ENCODE measurements at regions not wholly inside any gene's neighbourhood (a gene's known extent, or its start where the extent isn't known, plus 50 kb on each side); places are given as distances from the start of the nearest gene placed in this dataset.

DNA sequence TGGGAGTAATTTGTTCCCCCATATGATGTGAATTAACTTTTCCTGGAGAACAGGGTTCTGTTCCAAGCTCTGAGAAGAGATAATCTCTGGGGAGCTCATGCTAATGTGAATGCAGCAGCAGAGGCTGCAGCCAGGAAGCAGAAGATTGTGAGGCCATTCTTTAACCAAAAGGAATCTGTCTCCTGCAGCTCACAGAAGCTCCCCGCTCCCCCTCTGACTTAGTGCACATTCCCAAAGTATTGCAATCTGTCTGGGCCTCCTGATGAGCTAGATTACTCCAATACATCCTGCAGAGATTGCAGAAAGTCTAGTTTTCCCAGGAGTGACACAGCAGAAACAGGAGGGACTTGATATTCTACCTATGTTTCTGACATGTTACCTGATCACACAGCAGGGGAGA, 420.6 kb upstream of the FAT3 start:
- no peak for DNase-seq (ENCODE audit: low read depth)
- no peak for TF ChIP-seq CTCF (IDR thresholded peaks at IDR 0.05; ENCODE audit: low read depth, low read length, missing control alignments)
- H3K4me3 ChIP-seq (ENCODE audit: low read depth, low read length): no peak overlapping the region

DNA sequence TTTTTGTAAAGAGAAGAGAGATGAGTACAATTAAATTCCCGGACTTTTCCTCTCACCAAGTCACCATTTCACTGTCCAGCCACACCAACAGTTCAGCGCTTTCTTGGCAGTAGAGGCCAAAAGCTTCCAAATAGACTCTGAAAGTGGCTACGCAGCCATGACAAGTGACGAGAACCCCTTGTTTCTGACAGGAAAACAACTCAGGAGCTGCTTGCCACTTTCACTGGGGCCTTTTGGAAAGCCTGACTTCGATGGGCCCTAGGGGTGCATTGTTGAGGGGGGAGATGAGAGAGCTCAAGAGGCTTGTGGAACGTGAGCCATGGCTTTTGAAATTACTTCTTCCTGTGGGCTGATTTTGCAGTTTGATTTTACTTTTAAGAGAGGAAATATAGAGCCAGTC, 422.1 kb upstream of the FAT3 start:
- no peak for DNase-seq (ENCODE audit: low read depth)
- H3K4me3 ChIP-seq (ENCODE audit: low read depth, low read length): no peak overlapping the region
- TF ChIP-seq CTCF (IDR thresholded peaks at IDR 0.05; ENCODE audit: low read depth, low read length, missing control alignments): no peak

GRCh38 chr11:91800208-91800914, 424.3 kb upstream of the FAT3 start:
- DNase-seq (ENCODE audit: low read depth): no peak
- no peak overlapping the region for H3K4me3 ChIP-seq (ENCODE audit: low read depth, low read length)
- no peak for TF ChIP-seq CTCF (IDR thresholded peaks at IDR 0.05; ENCODE audit: low read depth, low read length, missing control alignments)

DNA sequence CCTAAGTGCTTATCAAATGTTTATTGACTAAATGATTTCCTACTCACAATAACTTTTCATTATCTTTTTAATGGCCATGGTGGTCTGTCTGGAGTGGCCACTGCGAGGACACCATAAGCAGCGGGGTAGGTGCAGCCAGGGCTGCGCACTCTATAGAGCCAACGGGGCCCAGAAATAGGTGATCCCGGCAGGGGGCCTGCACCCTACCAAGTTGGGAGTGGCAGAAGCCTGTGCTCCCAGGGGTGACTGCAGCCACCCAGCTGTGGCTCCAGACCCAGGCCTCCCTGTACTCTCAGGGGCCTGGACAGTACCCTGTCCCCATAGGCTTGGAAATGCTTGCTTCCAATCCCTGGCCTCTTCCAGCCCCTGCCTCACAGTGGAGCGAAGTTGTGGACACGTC, 426.4 kb upstream of the FAT3 start:
- no peak for DNase-seq (ENCODE audit: low read depth)

DNA sequence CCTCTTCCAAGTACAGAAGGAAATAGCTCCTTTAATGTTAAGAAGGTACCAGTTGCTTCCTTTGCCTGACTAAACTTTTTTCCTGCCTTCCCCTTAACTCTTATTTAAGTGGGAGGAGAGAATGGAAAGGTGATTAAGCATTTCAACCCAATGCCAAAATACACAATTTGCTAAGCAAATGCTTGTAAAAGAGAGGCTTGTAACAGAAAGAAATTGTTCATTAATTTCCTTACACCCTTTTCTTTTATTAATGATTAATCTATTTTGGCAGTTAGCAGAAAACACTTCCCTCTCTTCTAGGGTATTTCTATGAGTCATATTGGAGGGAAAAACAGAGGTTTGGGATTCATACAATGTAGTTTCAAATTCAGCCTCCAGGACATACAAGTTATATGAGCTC, 427.6 kb upstream of the FAT3 start:
- DNase-seq (ENCODE audit: low read depth): no peak
- no peak for TF ChIP-seq CTCF (IDR thresholded peaks at IDR 0.05; ENCODE audit: low read depth, low read length, missing control alignments)
- no peak overlapping the region for H3K4me3 ChIP-seq (ENCODE audit: low read depth, low read length)

More for the DNA sequence above, 426.4 kb upstream of the FAT3 start:
- no peak overlapping the region for H3K4me3 ChIP-seq (ENCODE audit: low read depth, low read length)
- TF ChIP-seq CTCF (IDR thresholded peaks at IDR 0.05; ENCODE audit: low read depth, low read length, missing control alignments): no peak

- no peak for TF ChIP-seq CTCF (IDR thresholded peaks at IDR 0.05; ENCODE audit: low read depth, low read length, missing control alignments)
- no peak overlapping the region for H3K4me3 ChIP-seq (ENCODE audit: low read depth, low read length)
- no peak for DNase-seq (ENCODE audit: low read depth)
Measured at GRCh38 chr11:91795139-91795887, 429.3 kb upstream of the FAT3 start.
